GM19438 (cell line): ENCODE measurements at regions not wholly inside any gene's neighbourhood (a gene's known extent, or its start where the extent isn't known, plus 50 kb on each side); places are given as distances from the start of the nearest gene placed in this dataset.

ENCODE experiments used
- ATAC-seq: cut with Tn5 transposase; IDR thresholded peaks from one replicate; pipeline ENCODE4 v1.9.1; 2021; ENCODE audit warnings: low read depth; ENCODE audit not compliant: unreplicated experiment

DNA sequence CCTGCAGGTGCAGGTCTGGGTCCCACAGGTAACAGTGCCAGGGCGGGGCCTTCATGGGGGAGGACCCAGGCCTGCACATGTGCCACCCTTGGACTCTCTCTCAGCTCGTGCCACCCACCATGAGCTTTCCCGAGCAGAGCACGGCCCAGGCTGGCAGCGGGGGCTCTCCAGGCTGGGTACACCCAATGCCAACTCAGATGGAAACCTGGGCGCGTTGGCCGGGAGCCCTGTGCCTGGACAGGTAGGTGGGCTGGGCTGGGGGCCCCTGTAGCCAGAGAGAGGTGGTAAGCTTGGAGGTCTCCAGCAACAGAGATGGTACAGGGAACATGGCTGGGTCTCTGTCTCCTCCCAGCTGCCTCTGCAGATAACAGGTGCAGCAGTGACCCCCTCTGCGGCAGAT is 69.9 kb upstream of the ADARB2 start:
- no peak for ATAC-seq

DNA sequence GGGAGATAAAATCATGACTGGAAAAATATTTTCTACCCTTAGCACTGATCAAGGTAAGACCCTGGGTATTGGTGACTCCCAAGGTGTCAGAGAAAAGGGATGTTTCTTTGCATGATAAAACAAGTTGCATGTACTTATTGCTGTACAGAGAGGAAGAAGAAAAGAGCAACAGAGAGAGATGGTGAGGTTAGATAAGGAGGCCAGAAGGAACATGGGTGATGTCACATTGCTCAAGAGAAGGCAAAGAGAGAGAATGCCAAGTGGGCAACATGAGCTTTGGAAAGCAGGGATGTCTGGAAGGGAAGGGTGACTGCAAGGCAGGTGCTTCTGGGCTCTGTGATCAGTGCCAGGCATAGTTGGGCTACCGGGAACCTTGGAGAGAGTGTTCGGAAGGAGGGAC is 65.1 kb upstream of the ADARB2 start:
- ATAC-seq, result no peak

DNA sequence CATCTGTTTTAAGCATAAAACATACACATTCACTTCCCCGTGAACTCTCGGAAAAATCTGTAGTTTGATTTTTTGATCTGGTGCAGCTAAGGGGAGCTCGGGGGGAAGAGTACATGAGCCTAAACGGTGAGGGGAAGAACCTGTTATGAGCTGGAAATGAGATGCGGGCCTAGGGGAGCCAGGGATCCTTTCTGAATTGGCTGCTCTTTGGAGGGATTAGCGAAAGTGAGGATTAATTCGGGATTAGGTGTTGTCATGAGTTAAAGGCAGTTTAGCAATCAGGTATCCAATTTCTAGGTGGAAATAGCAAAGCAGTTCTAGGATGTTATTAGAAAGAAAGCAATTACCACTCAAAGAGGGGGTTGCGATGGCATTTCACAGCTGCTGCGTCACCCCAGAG is 51.1 kb upstream of the ADARB2 start:
- ATAC-seq, result no peak
